Pancreas (tissue), 10 donors: ENCODE measurements at regions not wholly inside any gene's neighbourhood (a gene's known extent, or its start where the extent isn't known, plus 50 kb on each side); places are given as distances from the start of the nearest gene placed in this dataset.

Source experiments
- ATAC-seq, 4 donors: fragments of 200-7000 bp; cut with Tn5 transposase; one replicate each; pipeline versions ENCODE4 v1.8.0 to v1.9.1; 2020; ENCODE audit warnings: mild to moderate bottlenecking in 4 of 4, moderate library complexity in 4 of 4
- DNase-seq, 6 donors: peaks; one replicate each; pipeline ENCODE4 v3.0.0-alpha.2; 2020
- FAIRE-seq: peaks from 2 replicates; lab custom pipeline; 2012; peaks lifted over from hg19 to GRCh38; lab: Jason Lieb, UNC
- H3K27ac ChIP-seq, 4 donors: fragments of 200-600 bp; sonication (generic); 1 replicate in 3 of 4; 2 replicates in 1 of 4; pipeline versions ENCODE4 v1.5.0 to v1.8.0; 2020
- H3K27me3 ChIP-seq, 4 donors: fragments of 200-600 bp; one replicate each; pipeline ENCODE4 v1.8.0; 2021
- H3K36me3 ChIP-seq, 3 donors: fragments of 200-600 bp; sonication (generic) in 1 of 3; one replicate each; pipeline versions ENCODE4 v1.5.0 to v1.8.0; 2020 to 2021
- H3K4me1 ChIP-seq, 3 donors: fragments of 200-600 bp; one replicate each; pipeline ENCODE4 v1.8.0; 2021
- H3K4me3 ChIP-seq, 4 donors: fragments of 200-600 bp; sonication (generic) in 2 of 4; one replicate each; pipeline versions ENCODE4 v1.5.0 to v1.8.0; 2020 to 2021
- H3K9me3 ChIP-seq, 4 donors: fragments of 200-600 bp; one replicate each; pipeline ENCODE4 v1.8.0; 2021
- CTCF ChIP-seq, 4 donors: fragments of 200-600 bp; sonication (generic) in 3 of 4; IDR thresholded peaks; one replicate each; pipeline versions ENCODE4 v1.5.0 to v1.8.0; 2021; ENCODE audit warnings: antibody characterized with exemption in 4 of 4
- WGBS, 2 donors: extraction: QIAGEN DNeasy Blood & Tissue Kit; methylation state at CpG; one replicate each; pipeline ENCODE4 v1.1.7; 2013; 5-methylcytosine and 5-hydroxymethylcytosine counted together
- intact Hi-C, 3 donors: fragments of 100-400 bp; cut with DNase I; formaldehyde crosslinking; loops; one replicate each; pipeline versions ENCODE4 v1.11.1 to v1.14.2; 2022
- donor health status: healthy with polysubstance abuse.
- donor health status: DM: no; HTN: no; CAD: no; lungs with moderate emphysema.
- donor health status: DM: no; HTN: no; CAD: no.
- donor health status: control.
- donor health status: control.
- donor health status: Bipolar disorder and iron deficiency.
- donor health status: DM: yes; HTN: yes; CAD: no.
- donor health status: DM: no; HTN: no; CAD: no.
- donor health status: DM: no; HTN: no; CAD: no.
- donor health status: DM: yes; HTN: yes; CAD: no.

- no peak for FAIRE-seq
- no peak for TF ChIP-seq CTCF (IDR thresholded peaks at IDR 0.05)
Measured at GRCh38 chrX:87327267-87327666, 190.3 kb upstream of the KLHL4 start.

GRCh38 chrX:87337267-87337666 lies 180.3 kb upstream of the KLHL4 start:
- H3K36me3 ChIP-seq = no peaks in the 10 kb centered on the region
- no peaks in the 10 kb centered on the region for H3K4me1 ChIP-seq
- WGBS, 2 donors = 17 to 18% methylated on average over 1 of the region's 1 CpG
- FAIRE-seq = no peak
- H3K27ac ChIP-seq = no peak overlapping the region
- ATAC-seq = no peak
- intact Hi-C loops = loop anchor here in 1 of 3 donors (10.0 kb wide), 1 partner anchor 328 kb away; no protein-coding TSS in a partner anchor
- H3K4me3 ChIP-seq = no peak overlapping the region
- no peaks in the 10 kb centered on the region for H3K9me3 ChIP-seq
- H3K27me3 ChIP-seq = peaks cover 0 to 30% (median 13%) of the 10 kb centered on the region in 4 donors
- no peak for DNase-seq
- no peak for TF ChIP-seq CTCF (IDR thresholded peaks at IDR 0.05)

More at GRCh38 chrX:87327267-87327666, 190.3 kb upstream of the KLHL4 start:
- H3K27ac ChIP-seq = no peak overlapping the region
- H3K4me3 ChIP-seq = no peak overlapping the region
- ATAC-seq (no peak), DNase-seq (no peak)
- H3K27me3 ChIP-seq = peaks cover 0 to 11% (median 0%) of the 10 kb centered on the region in 4 donors
- H3K9me3 ChIP-seq = no peaks in the 10 kb centered on the region
- no peaks in the 10 kb centered on the region for H3K36me3 ChIP-seq
- no peaks in the 10 kb centered on the region for H3K4me1 ChIP-seq
- 53 to 55% methylated on average over 2 of the region's 2 CpGs for WGBS, 2 donors
- intact Hi-C loops = no loop called here

GRCh38 chrX:87338510-87338909 lies 179.1 kb upstream of the KLHL4 start:
- FAIRE-seq (peak; percentile 98), ATAC-seq (peak in 3 of 4 donors; percentile 40 to 54 (median 44)), DNase-seq (no peak)
- no peaks in the 10 kb centered on the region for H3K36me3 ChIP-seq
- no peak overlapping the region for H3K27ac ChIP-seq
- H3K9me3 ChIP-seq = no peaks in the 10 kb centered on the region
- peaks cover 0 to 38% (median 7%) of the 10 kb centered on the region in 4 donors for H3K27me3 ChIP-seq
- peak in 1 of 4 donors; percentile 15 for TF ChIP-seq CTCF (IDR thresholded peaks at IDR 0.05)
- H3K4me3 ChIP-seq = no peak overlapping the region
- H3K4me1 ChIP-seq = no peaks in the 10 kb centered on the region
- intact Hi-C loops = loop anchor here in 1 of 3 donors (10.0 kb wide), 1 partner anchor 326 kb away; no protein-coding TSS in a partner anchor

GRCh38 chrX:87370865-87371264 lies 146.7 kb upstream of the KLHL4 start:
- peaks cover 0 to 5% (median 2%) of the 10 kb centered on the region in 4 donors for H3K27me3 ChIP-seq
- no peaks in the 10 kb centered on the region for H3K36me3 ChIP-seq
- WGBS, 2 donors = 79 to 81% methylated on average over 2 of the region's 2 CpGs
- no peak for FAIRE-seq
- peak in 1 of 6 donors; percentile 16 for DNase-seq
- H3K4me3 ChIP-seq = no peak overlapping the region
- intact Hi-C loops = no loop called here
- no peak for ATAC-seq
- no peaks in the 10 kb centered on the region for H3K9me3 ChIP-seq
- TF ChIP-seq CTCF (IDR thresholded peaks at IDR 0.05) = no peak
- no peaks in the 10 kb centered on the region for H3K4me1 ChIP-seq
- H3K27ac ChIP-seq = no peak overlapping the region

- DNase-seq = no peak
- no peak for ATAC-seq
- Histone ChIP-seq H3K36me3 (no peaks in the 10 kb centered on the region), H3K27ac (no peak overlapping the region), H3K27me3 (peaks cover 0 to 4% (median 2%) of the 10 kb centered on the region in 4 donors), H3K9me3 (no peaks in the 10 kb centered on the region), H3K4me3 (no peak overlapping the region), H3K4me1 (no peaks in the 10 kb centered on the region)
- no peak for TF ChIP-seq CTCF (IDR thresholded peaks at IDR 0.05)
- intact Hi-C loops = no loop called here
- no peak for FAIRE-seq
Measured at GRCh38 chrX:87374324-87374723, 143.3 kb upstream of the KLHL4 start.
